Activated CD4-positive, alpha-beta T cell treated with anti-CD3 and anti-CD28 coated beads, Interleukin-2, amount 10 ng/mL, durations not matched to agents 7 days and 5 days (primary cell): ENCODE measurements at regions not wholly inside any gene's neighbourhood (a gene's known extent, or its start where the extent isn't known, plus 50 kb on each side); places are given as distances from the start of the nearest gene placed in this dataset.
"Not testable (repeated sequence)": the region's sequence is repeated elsewhere in the genome, so short reads cannot be mapped to it uniquely, and the experiment has no call there.

Source experiments
- CTCF ChIA-PET: fragments of 350-600 bp; sonication (Branson Sonifier 250); formaldehyde crosslinking; loops from one replicate; lab custom pipeline; 2021; ENCODE audit warnings: antibody characterized with exemption; lab: Charles Lee
- POLR2A ChIA-PET: fragments of 350-600 bp; sonication (Branson Sonifier 250); formaldehyde crosslinking; loops from one replicate; lab custom pipeline; 2021; ENCODE audit warnings: antibody characterized with exemption; lab: Charles Lee
- DNase-seq: peaks from one replicate; pipeline ENCODE4 v3.0.0-alpha.2; 2020
- H3K27ac Mint-ChIP-seq: one replicate; pipeline ENCODE4 v1.8.0; 2021; ENCODE audit warnings: mild to moderate bottlenecking, moderate library complexity, mixed read lengths
- H3K27me3 Mint-ChIP-seq: one replicate; pipeline ENCODE4 v1.8.0; 2021; ENCODE audit warnings: mixed read lengths
- H3K36me3 Mint-ChIP-seq: one replicate; pipeline ENCODE4 v1.8.0; 2021; ENCODE audit warnings: low read depth, mixed read lengths
- H3K4me1 Mint-ChIP-seq: one replicate; pipeline ENCODE4 v1.8.0; 2021; ENCODE audit warnings: mixed read lengths
- H3K4me3 Mint-ChIP-seq: one replicate; pipeline ENCODE4 v1.8.0; 2021; ENCODE audit warnings: mild to moderate bottlenecking, moderate library complexity, mixed read lengths
- H3K9me3 Mint-ChIP-seq: one replicate; pipeline ENCODE4 v1.8.0; 2021; ENCODE audit warnings: mixed read lengths

- H3K4me3 Mint-ChIP-seq, POLR2A ChIA-PET, H3K9me3 Mint-ChIP-seq, H3K27me3 Mint-ChIP-seq, H3K36me3 Mint-ChIP-seq, CTCF ChIA-PET, DNase-seq, H3K4me1 Mint-ChIP-seq, H3K27ac Mint-ChIP-seq: not testable (repeated sequence)
Measured at GRCh38 chr21:9083091-9083826, 1438.1 kb upstream of the TPTE start.

GRCh38 chr21:9086299-9086698, 1435.1 kb upstream of the TPTE start:
- POLR2A ChIA-PET, H3K4me1 Mint-ChIP-seq, H3K9me3 Mint-ChIP-seq, H3K27me3 Mint-ChIP-seq, H3K36me3 Mint-ChIP-seq, H3K4me3 Mint-ChIP-seq, CTCF ChIA-PET, H3K27ac Mint-ChIP-seq, DNase-seq: not testable (repeated sequence)

DNA sequence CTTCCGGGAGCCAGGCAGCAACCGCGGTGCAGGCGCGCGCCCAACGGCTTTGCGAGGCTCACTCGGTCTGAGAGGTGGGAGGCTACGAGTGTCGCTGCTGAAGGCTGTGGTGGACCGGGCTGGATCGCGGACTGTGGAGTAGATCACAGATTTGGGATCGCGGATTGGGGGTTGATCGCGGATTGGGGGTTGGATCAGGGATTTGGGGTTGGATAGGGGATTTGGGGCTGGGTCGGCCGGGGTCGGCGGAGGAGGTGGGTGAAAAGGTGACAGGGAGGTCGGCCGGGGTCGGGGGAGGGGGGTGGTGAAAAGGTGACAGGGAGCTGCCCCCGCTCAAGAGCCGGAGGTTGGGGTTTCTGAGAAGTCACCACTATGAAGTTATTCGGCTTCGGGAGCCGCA, 1433.6 kb upstream of the TPTE start:
- H3K36me3 Mint-ChIP-seq, POLR2A ChIA-PET, H3K4me1 Mint-ChIP-seq, H3K27me3 Mint-ChIP-seq, H3K9me3 Mint-ChIP-seq, H3K27ac Mint-ChIP-seq, CTCF ChIA-PET, H3K4me3 Mint-ChIP-seq, DNase-seq: not testable (repeated sequence)

- H3K4me3 Mint-ChIP-seq, POLR2A ChIA-PET: not testable (repeated sequence)
Measured at GRCh38 chr21:9129741-9130140, 1391.6 kb upstream of the TPTE start.

DNA sequence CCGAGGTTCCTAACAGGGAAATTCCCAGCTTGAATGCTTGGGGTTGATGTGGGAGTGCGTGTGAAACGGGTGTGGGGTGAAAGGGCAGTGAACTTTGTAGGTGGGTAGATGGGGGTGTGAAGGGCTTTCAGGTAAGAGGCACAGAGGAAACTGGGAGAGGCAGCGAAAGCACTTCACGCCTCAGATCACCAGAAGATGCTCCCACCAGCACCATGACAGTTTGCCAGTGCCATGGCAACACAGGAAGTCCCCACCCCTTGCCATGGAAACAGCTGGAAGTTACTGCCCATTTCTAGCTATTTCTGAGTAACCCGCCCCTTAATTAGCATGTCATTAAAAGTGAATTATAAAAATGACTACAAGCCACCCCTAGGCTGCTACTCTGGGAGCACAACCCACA, 1390.6 kb upstream of the TPTE start:
- POLR2A ChIA-PET, H3K4me1 Mint-ChIP-seq, H3K27me3 Mint-ChIP-seq, DNase-seq, H3K9me3 Mint-ChIP-seq, CTCF ChIA-PET, H3K27ac Mint-ChIP-seq, H3K4me3 Mint-ChIP-seq, H3K36me3 Mint-ChIP-seq: not testable (repeated sequence)

More at GRCh38 chr21:9129741-9130140, 1391.6 kb upstream of the TPTE start:
- H3K27ac Mint-ChIP-seq, H3K4me1 Mint-ChIP-seq, CTCF ChIA-PET, H3K9me3 Mint-ChIP-seq, H3K27me3 Mint-ChIP-seq, DNase-seq, H3K36me3 Mint-ChIP-seq: not testable (repeated sequence)
